ENCODE measurements at regions not wholly inside any gene's neighbourhood (a gene's known extent, or its start where the extent isn't known, plus 50 kb on each side); places are given as distances from the start of the nearest gene placed in this dataset.
"Not testable (repeated sequence)": the region's sequence is repeated elsewhere in the genome, so short reads cannot be mapped to it uniquely, and the experiment has no call there.

GRCh38 chr1:99551812-99552614 is 93.9 kb upstream of the PALMD start:
- no TSS peak for BruUV-seq (replicated peaks)

GRCh38 chr1:99553301-99553700 is 92.6 kb upstream of the PALMD start:
- Histone ChIP-seq H3K27me3 (replicated peaks; ENCODE audit: insufficient read depth, low read depth, low read length, poor library complexity) (no peaks in the 10 kb centered on the region), H3K9me3 (ENCODE audit: low read depth, low read length, poor library complexity, severe bottlenecking) (no peaks in the 10 kb centered on the region), H3K27ac (ENCODE audit: low read depth, low read length, poor library complexity, severe bottlenecking) (no peak overlapping the region), H3K4me1 (ENCODE audit: insufficient read depth, low read length, poor library complexity, severe bottlenecking) (peaks cover 7% of the 10 kb centered on the region), H3K4me3 (ENCODE audit: low read depth, low read length, poor library complexity, severe bottlenecking) (no peak overlapping the region), H3K36me3 (ENCODE audit: insufficient read depth, low read length, poor library complexity, severe bottlenecking) (no peaks in the 10 kb centered on the region)
- no TSS peak for BruUV-seq (replicated peaks)
- no peak for DNase-seq (ENCODE audit: low spot score)
- ChIA-PET CTCF (no interaction called here), POLR2A (ENCODE audit: low non-redundant PET) (no interaction called here)
- intact Hi-C loops (cut with micrococcal nuclease; ENCODE audit: unreplicated experiment) = no loop called here
- no peak for TF ChIP-seq EZH2 (IDR thresholded peaks at IDR 0.05; ENCODE audit: borderline replicate concordance, low read depth, low read length, poor library complexity, severe bottlenecking)

More at GRCh38 chr1:99551812-99552614, 93.9 kb upstream of the PALMD start:
- Histone ChIP-seq H3K27ac (ENCODE audit: low read depth, low read length, poor library complexity, severe bottlenecking) (no peak overlapping the region), H3K36me3 (ENCODE audit: insufficient read depth, low read length, poor library complexity, severe bottlenecking) (no peaks in the 10 kb centered on the region), H3K9me3 (ENCODE audit: low read depth, low read length, poor library complexity, severe bottlenecking) (no peaks in the 10 kb centered on the region), H3K4me1 (ENCODE audit: insufficient read depth, low read length, poor library complexity, severe bottlenecking) (peaks cover 7% of the 10 kb centered on the region), H3K4me3 (ENCODE audit: low read depth, low read length, poor library complexity, severe bottlenecking) (no peak overlapping the region), H3K27me3 (replicated peaks; ENCODE audit: insufficient read depth, low read depth, low read length, poor library complexity) (no peaks in the 10 kb centered on the region)
- TF ChIP-seq EZH2 (IDR thresholded peaks at IDR 0.05; ENCODE audit: borderline replicate concordance, low read depth, low read length, poor library complexity, severe bottlenecking) (no peak), CTCF (conservative IDR thresholded peaks at IDR 0.05; ENCODE audit: low read depth, low read length) (no peak)
- CTCF ChIA-PET = no interaction called here
- POLR2A ChIA-PET (ENCODE audit: low non-redundant PET) = no interaction called here
- intact Hi-C loops (cut with micrococcal nuclease; ENCODE audit: unreplicated experiment) = no loop called here
- no peak for DNase-seq (ENCODE audit: low spot score)

- CTCF ChIA-PET; H3K36me3 ChIP-seq (ENCODE audit: insufficient read depth, low read length, poor library complexity, severe bottlenecking); POLR2A ChIA-PET (ENCODE audit: low non-redundant PET); H3K27me3 ChIP-seq (replicated peaks; ENCODE audit: insufficient read depth, low read depth, low read length, poor library complexity); BruUV-seq (replicated peaks); DNase-seq (ENCODE audit: low spot score); H3K9me3 ChIP-seq (ENCODE audit: low read depth, low read length, poor library complexity, severe bottlenecking); intact Hi-C loops (cut with micrococcal nuclease; ENCODE audit: unreplicated experiment); H3K4me1 ChIP-seq (ENCODE audit: insufficient read depth, low read length, poor library complexity, severe bottlenecking); H3K27ac ChIP-seq (ENCODE audit: low read depth, low read length, poor library complexity, severe bottlenecking); H3K4me3 ChIP-seq (ENCODE audit: low read depth, low read length, poor library complexity, severe bottlenecking): not testable (repeated sequence)
These were observed 92.1 kb upstream of the PALMD start for GRCh38 chr1:99553819-99554218.

- no peaks in the 10 kb centered on the region for H3K9me3 ChIP-seq (ENCODE audit: low read depth, low read length, poor library complexity, severe bottlenecking)
- ChIA-PET POLR2A (ENCODE audit: low non-redundant PET) (no interaction called here), CTCF (no interaction called here)
- BruUV-seq (replicated peaks) = no TSS peak
- DNase-seq (ENCODE audit: low spot score) = no peak
- H3K4me3 ChIP-seq (ENCODE audit: low read depth, low read length, poor library complexity, severe bottlenecking) = no peak overlapping the region
- no peaks in the 10 kb centered on the region for H3K36me3 ChIP-seq (ENCODE audit: insufficient read depth, low read length, poor library complexity, severe bottlenecking)
- H3K27ac ChIP-seq (ENCODE audit: low read depth, low read length, poor library complexity, severe bottlenecking) = no peak overlapping the region
- H3K27me3 ChIP-seq (replicated peaks; ENCODE audit: insufficient read depth, low read depth, low read length, poor library complexity) = no peaks in the 10 kb centered on the region
- H3K4me1 ChIP-seq (ENCODE audit: insufficient read depth, low read length, poor library complexity, severe bottlenecking) = no peaks in the 10 kb centered on the region
- intact Hi-C loops (cut with micrococcal nuclease; ENCODE audit: unreplicated experiment) = no loop called here
- TF ChIP-seq EZH2 (IDR thresholded peaks at IDR 0.05; ENCODE audit: borderline replicate concordance, low read depth, low read length, poor library complexity, severe bottlenecking) (no peak), CTCF (conservative IDR thresholded peaks at IDR 0.05; ENCODE audit: low read depth, low read length) (no peak)
These were observed 91.2 kb upstream of the PALMD start for GRCh38 chr1:99554727-99555126.

Data from A673 (cell line).